ENCODE measurements at regions not wholly inside any gene's neighbourhood (a gene's known extent, or its start where the extent isn't known, plus 50 kb on each side); places are given as distances from the start of the nearest gene placed in this dataset.

DNA sequence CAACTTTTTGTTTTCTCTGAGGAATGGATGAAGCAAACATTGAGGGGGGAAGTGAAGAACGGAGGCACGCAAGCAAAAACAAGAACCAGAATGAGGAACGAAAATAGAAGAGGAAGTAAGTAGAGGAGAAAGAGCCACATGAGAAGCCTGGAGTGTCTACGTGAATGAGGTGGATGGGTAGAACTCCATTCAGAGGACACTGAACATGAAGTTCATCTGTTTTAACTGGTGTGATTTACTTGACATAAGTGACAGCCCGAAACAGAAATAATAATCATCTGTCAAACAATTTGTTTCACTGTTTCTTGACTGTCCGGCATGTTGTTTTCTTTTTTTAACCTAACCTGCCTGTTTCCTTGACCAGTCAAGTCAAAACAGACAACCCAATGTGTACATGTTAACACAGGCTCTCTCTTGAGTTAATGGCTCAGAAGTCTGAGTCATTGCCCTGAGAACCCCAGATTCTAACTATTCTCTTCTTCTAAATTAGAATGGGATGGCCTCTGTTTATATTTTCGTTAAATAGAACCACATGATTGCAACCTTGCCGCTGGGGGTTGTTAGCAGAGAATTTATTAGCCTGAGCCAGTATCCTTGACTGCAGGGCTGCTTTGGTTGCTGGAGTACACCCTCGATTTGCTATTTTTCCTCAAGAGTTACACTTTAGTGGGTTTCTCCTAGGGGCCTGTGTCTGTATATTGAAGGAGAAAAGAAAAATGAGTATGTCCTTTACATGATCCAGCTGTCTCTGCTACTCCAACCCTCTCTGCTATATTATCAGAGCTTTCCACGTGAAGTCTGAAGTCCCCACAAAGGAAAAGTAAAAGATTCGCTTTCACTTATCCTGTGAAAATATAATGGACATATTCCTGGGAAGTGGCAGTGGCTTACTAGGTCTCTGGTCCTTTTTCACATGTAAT, 151.7 kb downstream of the ZC3H11B start:
- CTCF ChIA-PET (ENCODE audit: partially characterized antibody): interaction anchor here (1.1 kb wide), 1 partner anchor 35 kb away, joined by 3 read pairs; no protein-coding TSS in a partner anchor
- H3K18ac ChIP-seq (ENCODE audit: extremely low read depth, low read length): no peak overlapping the region
- H3K27ac ChIP-seq (ENCODE audit: low read depth, low read length): no peak overlapping the region
- no peak overlapping the region for H2BK20ac ChIP-seq (ENCODE audit: low read length)
- H3K79me2 ChIP-seq (ENCODE audit: control insufficient read depth in 1 of 2, insufficient read depth in 2 of 2, low read length in 2 of 2): no peaks in the 10 kb centered on the region
- DNase-seq (ENCODE audit: low read depth in 1 of 2, low spot score in 2 of 2) (no peak), FAIRE-seq (no peak)
- H3K4ac ChIP-seq (replicated peaks; ENCODE audit: insufficient read length, low read depth, low read length): no peak overlapping the region
- no peak overlapping the region for H3K23ac ChIP-seq (ENCODE audit: insufficient read length)
- H2BK5ac ChIP-seq (ENCODE audit: low read depth, low read length): no peak overlapping the region
- no peak overlapping the region for H2BK12ac ChIP-seq (ENCODE audit: low read depth, low read length)
- no peak for TF ChIP-seq SRF (IDR thresholded peaks at IDR 0.05; ENCODE audit: low read depth, low read length)
- TF ChIP-seq SP4 (IDR thresholded peaks at IDR 0.05; ENCODE audit: low read length): no peak
- no peak overlapping the region for H3K4me2 ChIP-seq (ENCODE audit: insufficient read depth in 1 of 2, low read depth in 2 of 2, low read length in 2 of 2)
- no peaks in the 10 kb centered on the region for H3K23me2 ChIP-seq (ENCODE audit: low read depth, low read length)
- no peaks in the 10 kb centered on the region for H3K79me1 ChIP-seq (ENCODE audit: low read depth, low read length)
- no peak overlapping the region for H4K8ac ChIP-seq (ENCODE audit: extremely low read depth, insufficient read depth, low read length)
- H4K91ac ChIP-seq (replicated peaks; ENCODE audit: insufficient read length, low read length): no peak overlapping the region
- no peak overlapping the region for H4K5ac ChIP-seq (ENCODE audit: insufficient read length, low read depth, low read length)
- H3K14ac ChIP-seq (ENCODE audit: insufficient read length): no peak overlapping the region
- H3K4me1 ChIP-seq (replicated peaks in 1 of 4; ENCODE audit: control insufficient read depth in 3 of 4, insufficient read depth in 4 of 4, low read length in 3 of 4): no peaks in the 10 kb centered on the region
- POLR2A ChIA-PET (ENCODE audit: partially characterized antibody): no interaction called here
- H3K9me3 ChIP-seq (ENCODE audit: insufficient read depth in 2 of 2, low read depth in 1 of 2, low read length in 1 of 2): no peaks in the 10 kb centered on the region
- H3K36me3 ChIP-seq (ENCODE audit: control insufficient read depth in 2 of 4, insufficient read depth in 4 of 4, low read length in 3 of 4): no peaks in the 10 kb centered on the region
- no peak overlapping the region for H2AFZ ChIP-seq (ENCODE audit: low read length)
- WGBS, 2 experiments (ENCODE audit: extremely low coverage in 1 of 2, insufficient coverage in 1 of 2, insufficient read length in 1 of 2, insufficient replicate concordance in 2 of 2, low coverage in 1 of 2, low lambda C conversion rate in 2 of 2, missing lambda C conversion rate in 1 of 2): 71% methylated on average over 11 of the region's 11 CpGs; no CpG with 5 or more reads in 1 of the 2 experiments
- no peak overlapping the region for H2BK120ac ChIP-seq (replicated peaks; ENCODE audit: low read depth, low read length)
- no peak overlapping the region for H3K56ac ChIP-seq (replicated peaks; ENCODE audit: insufficient read length, low read depth, low read length)
- H2BK15ac ChIP-seq (ENCODE audit: low read length): no peak overlapping the region
- no peak overlapping the region for H3K4me3 ChIP-seq (ENCODE audit: extremely low read depth in 1 of 4, insufficient read depth in 2 of 4, low read depth in 3 of 4, low read length in 4 of 4)
- H3K27me3 ChIP-seq (replicated peaks in 1 of 4; ENCODE audit: control insufficient read depth in 3 of 4, extremely low read depth in 1 of 4, insufficient read depth in 3 of 4, low read length in 3 of 4): no peaks in the 10 kb centered on the region
- no peak overlapping the region; a peak in 1 of 7 replicates for H3K9ac ChIP-seq (replicated peaks in 1 of 4; ENCODE audit: extremely low read depth in 1 of 4, low read depth in 3 of 4, low read length in 3 of 4)
- H2AK5ac ChIP-seq (ENCODE audit: low read depth, low read length): no peak overlapping the region
- H4K20me1 ChIP-seq (replicated peaks in 1 of 2; ENCODE audit: control insufficient read depth in 1 of 2, insufficient read depth in 2 of 2, low read length in 2 of 2): no peaks in the 10 kb centered on the region
